ENCODE measurements at regions not wholly inside any gene's neighbourhood (a gene's known extent, or its start where the extent isn't known, plus 50 kb on each side); places are given as distances from the start of the nearest gene placed in this dataset.

DNA sequence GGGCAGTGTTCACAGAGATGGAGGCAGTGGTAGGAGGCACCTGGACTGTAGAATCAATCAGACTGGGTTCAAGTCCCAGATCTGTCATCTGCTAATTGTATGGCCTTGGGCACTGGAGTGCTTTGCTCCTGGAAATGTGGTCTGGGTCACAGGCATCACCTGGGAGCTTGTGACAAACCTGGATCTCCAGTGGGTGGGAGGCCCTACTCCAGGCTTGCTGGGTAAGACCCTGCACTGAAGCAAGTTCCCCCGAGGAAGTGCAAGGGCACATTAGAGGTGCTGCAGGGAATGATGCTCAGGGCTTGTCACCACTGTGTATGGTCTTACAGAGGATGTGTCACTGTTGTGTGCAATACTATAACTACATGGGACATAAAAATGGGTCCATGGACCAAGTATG is 220.5 kb upstream of the ID2 start:
- no peak overlapping the region for H3K4me3 ChIP-seq (ENCODE audit: insufficient read length, low read depth)
- no peaks in the 10 kb centered on the region for H3K27me3 ChIP-seq (ENCODE audit: insufficient read depth, insufficient read length)
- TF ChIP-seq SUZ12 (IDR thresholded peaks at IDR 0.05; ENCODE audit: extremely low read depth, insufficient read depth, insufficient read length) = no peak
- TF ChIP-seq ZNF274 (IDR thresholded peaks at IDR 0.05; ENCODE audit: low read depth, low read length) = no peak
- TF ChIP-seq YY1 (IDR thresholded peaks at IDR 0.05; ENCODE audit: insufficient read depth, insufficient read length) = no peak
- H3K9ac ChIP-seq (ENCODE audit: insufficient read length, low read depth) = no peak overlapping the region
- H3K36me3 ChIP-seq (ENCODE audit: insufficient read depth, insufficient read length, low read length) = no peaks in the 10 kb centered on the region
- H3K9me3 ChIP-seq (ENCODE audit: insufficient read depth, low read length) = no peaks in the 10 kb centered on the region; the same call in 1 of the 2 replicates
- no peak for DNase-seq (ENCODE audit: low read depth, low spot score)
- no peaks in the 10 kb centered on the region for H3K4me1 ChIP-seq (ENCODE audit: insufficient read depth, insufficient read length)

DNA sequence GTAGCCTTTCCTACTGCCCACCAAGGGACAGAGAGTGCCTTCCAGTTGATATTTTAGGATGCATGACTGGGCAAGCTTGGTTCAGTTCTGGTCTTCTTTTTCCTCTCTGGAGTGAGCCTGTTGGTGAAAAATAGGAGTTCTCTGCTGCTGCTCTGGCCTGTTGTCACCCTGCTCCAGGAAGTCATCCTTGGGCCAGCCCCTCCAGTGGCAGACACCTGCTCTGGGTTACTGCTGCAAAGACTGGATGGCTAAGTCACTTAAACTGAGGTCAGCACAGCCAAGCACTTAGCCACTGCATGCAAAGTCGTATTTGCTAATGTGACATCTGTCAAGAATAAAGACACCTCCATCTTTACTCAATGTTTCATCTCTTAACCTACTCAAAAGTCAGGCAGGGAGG is 219.6 kb upstream of the ID2 start:
- TF ChIP-seq YY1 (IDR thresholded peaks at IDR 0.05; ENCODE audit: insufficient read depth, insufficient read length) (no peak), SUZ12 (IDR thresholded peaks at IDR 0.05; ENCODE audit: extremely low read depth, insufficient read depth, insufficient read length) (no peak), ZNF274 (IDR thresholded peaks at IDR 0.05; ENCODE audit: low read depth, low read length) (no peak)
- Histone ChIP-seq H3K4me1 (ENCODE audit: insufficient read depth, insufficient read length) (no peaks in the 10 kb centered on the region), H3K36me3 (ENCODE audit: insufficient read depth, insufficient read length, low read length) (no peaks in the 10 kb centered on the region), H3K27me3 (ENCODE audit: insufficient read depth, insufficient read length) (no peaks in the 10 kb centered on the region), H3K4me3 (ENCODE audit: insufficient read length, low read depth) (no peak overlapping the region), H3K9ac (ENCODE audit: insufficient read length, low read depth) (no peak overlapping the region), H3K9me3 (ENCODE audit: insufficient read depth, low read length) (no peaks in the 10 kb centered on the region)
- no peak for DNase-seq (ENCODE audit: low read depth, low spot score)

DNA sequence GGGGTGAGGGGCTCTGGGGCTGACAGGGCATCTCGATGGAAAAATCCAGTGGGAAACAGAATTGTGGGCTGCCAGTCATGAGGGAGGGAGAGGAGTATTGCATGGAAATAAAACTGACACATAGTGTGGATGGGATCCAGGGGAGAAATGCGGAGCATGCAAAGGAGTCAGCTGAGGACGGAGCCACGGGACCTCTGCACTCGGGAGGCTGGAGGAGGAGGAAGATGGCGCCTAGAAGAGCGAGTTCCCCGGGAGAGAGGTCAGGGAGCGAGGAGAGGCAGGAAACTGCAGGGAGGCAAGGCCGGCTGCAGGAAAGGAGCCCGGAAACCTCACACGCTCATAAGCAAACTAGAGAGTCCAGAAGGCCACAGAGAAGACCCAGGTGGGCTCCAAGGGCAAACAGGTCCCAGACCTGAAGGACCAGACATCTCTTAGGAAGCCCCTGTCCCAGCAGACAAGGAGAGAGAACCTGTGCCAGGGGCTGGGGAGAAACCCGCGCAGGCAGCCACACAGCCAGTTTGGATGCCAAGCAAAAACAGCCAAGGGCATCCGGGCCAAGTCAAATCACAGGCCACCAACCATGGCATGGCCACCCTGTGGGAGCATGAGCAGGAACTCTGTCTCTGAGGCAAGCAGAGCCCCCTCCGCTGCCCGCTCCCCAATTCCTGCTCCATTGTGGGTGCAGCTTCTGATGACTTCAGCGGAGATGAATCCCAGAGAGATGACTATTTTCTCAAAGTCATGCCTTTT is 218.8 kb upstream of the ID2 start:
- Histone ChIP-seq H3K4me3 (ENCODE audit: insufficient read length, low read depth) (no peak overlapping the region), H3K9me3 (ENCODE audit: insufficient read depth, low read length) (no peaks in the 10 kb centered on the region), H3K9ac (ENCODE audit: insufficient read length, low read depth) (no peak overlapping the region), H3K36me3 (ENCODE audit: insufficient read depth, insufficient read length, low read length) (no peaks in the 10 kb centered on the region), H3K4me1 (ENCODE audit: insufficient read depth, insufficient read length) (no peaks in the 10 kb centered on the region), H3K27me3 (ENCODE audit: insufficient read depth, insufficient read length) (no peaks in the 10 kb centered on the region)
- no peak for DNase-seq (ENCODE audit: low read depth, low spot score)
- TF ChIP-seq ZNF274 (IDR thresholded peaks at IDR 0.05; ENCODE audit: low read depth, low read length) = no peak
- no peak for TF ChIP-seq SUZ12 (IDR thresholded peaks at IDR 0.05; ENCODE audit: extremely low read depth, insufficient read depth, insufficient read length)
- no peak for TF ChIP-seq YY1 (IDR thresholded peaks at IDR 0.05; ENCODE audit: insufficient read depth, insufficient read length)

DNA sequence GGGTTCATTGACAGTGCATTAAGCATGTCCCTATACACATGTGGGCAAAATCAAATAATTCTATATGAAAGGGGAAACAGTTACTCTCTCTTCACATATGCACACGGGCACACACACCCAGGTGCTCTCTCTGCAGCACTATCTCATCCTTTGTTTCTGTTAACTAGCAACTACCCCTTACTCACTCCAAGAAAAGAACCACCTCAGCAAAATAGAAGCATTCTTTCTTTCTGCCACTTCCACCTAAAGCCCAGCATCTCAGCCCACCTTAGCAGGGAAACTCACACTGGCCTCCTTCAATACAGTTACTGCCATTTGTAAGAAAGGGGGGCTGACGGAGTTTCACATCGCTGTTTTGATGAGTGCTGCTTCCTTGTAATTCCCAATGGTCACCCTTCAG is 216.3 kb upstream of the ID2 start:
- Histone ChIP-seq H3K9me3 (ENCODE audit: insufficient read depth, low read length) (no peaks in the 10 kb centered on the region), H3K36me3 (ENCODE audit: insufficient read depth, insufficient read length, low read length) (no peaks in the 10 kb centered on the region), H3K9ac (ENCODE audit: insufficient read length, low read depth) (no peak overlapping the region), H3K27me3 (ENCODE audit: insufficient read depth, insufficient read length) (no peaks in the 10 kb centered on the region), H3K4me1 (ENCODE audit: insufficient read depth, insufficient read length) (no peaks in the 10 kb centered on the region), H3K4me3 (ENCODE audit: insufficient read length, low read depth) (no peak overlapping the region)
- no peak for DNase-seq (ENCODE audit: low read depth, low spot score)
- TF ChIP-seq ZNF274 (IDR thresholded peaks at IDR 0.05; ENCODE audit: low read depth, low read length) = no peak
- TF ChIP-seq YY1 (IDR thresholded peaks at IDR 0.05; ENCODE audit: insufficient read depth, insufficient read length) = no peak
- TF ChIP-seq SUZ12 (IDR thresholded peaks at IDR 0.05; ENCODE audit: extremely low read depth, insufficient read depth, insufficient read length) = no peak

DNA sequence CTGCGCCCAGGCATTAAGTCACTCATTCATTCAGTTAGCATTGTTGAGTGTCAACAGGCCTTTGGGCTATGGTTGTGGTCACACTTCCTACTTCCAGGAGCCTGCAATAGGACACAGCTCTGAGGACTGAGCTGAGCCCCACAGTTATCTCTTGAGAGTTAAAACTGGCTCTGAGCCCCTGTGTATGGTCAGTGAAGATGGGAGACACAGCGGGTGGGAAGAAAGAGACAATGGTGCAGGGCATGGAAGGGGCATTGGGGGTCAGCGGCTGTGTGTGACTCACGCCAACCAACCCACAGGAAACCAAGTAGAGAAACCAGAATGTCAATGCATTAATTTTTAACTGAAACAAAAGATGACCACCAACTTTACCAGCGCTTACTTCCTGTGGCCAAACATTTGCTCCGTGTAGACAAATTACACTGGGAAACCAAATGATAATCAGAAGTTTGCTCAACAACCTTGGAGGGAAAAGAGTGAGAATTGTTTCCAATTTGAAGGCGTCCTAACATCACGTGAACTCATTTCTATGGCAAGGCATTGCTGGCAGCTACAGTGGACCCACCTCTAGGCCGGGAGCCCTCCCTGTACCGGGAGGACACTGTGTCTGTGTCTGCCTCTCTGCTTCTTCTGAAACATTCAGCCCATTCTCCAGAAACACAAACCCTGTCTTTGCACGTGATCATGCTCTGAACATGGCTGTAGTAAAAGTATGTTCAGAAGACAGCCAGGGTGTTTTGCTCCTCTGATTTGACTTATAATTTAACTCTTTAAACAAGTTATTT is 212.0 kb upstream of the ID2 start:
- H3K4me3 ChIP-seq (ENCODE audit: insufficient read length, low read depth) = no peak overlapping the region
- H3K36me3 ChIP-seq (ENCODE audit: insufficient read depth, insufficient read length, low read length) = no peaks in the 10 kb centered on the region
- H3K4me1 ChIP-seq (ENCODE audit: insufficient read depth, insufficient read length) = no peaks in the 10 kb centered on the region
- TF ChIP-seq SUZ12 (IDR thresholded peaks at IDR 0.05; ENCODE audit: extremely low read depth, insufficient read depth, insufficient read length) (no peak), ZNF274 (IDR thresholded peaks at IDR 0.05; ENCODE audit: low read depth, low read length) (no peak), YY1 (IDR thresholded peaks at IDR 0.05; ENCODE audit: insufficient read depth, insufficient read length) (no peak)
- H3K9ac ChIP-seq (ENCODE audit: insufficient read length, low read depth) = no peak overlapping the region
- no peak for DNase-seq (ENCODE audit: low read depth, low spot score)
- H3K27me3 ChIP-seq (ENCODE audit: insufficient read depth, insufficient read length) = no peaks in the 10 kb centered on the region
- no peaks in the 10 kb centered on the region for H3K9me3 ChIP-seq (ENCODE audit: insufficient read depth, low read length)

DNA sequence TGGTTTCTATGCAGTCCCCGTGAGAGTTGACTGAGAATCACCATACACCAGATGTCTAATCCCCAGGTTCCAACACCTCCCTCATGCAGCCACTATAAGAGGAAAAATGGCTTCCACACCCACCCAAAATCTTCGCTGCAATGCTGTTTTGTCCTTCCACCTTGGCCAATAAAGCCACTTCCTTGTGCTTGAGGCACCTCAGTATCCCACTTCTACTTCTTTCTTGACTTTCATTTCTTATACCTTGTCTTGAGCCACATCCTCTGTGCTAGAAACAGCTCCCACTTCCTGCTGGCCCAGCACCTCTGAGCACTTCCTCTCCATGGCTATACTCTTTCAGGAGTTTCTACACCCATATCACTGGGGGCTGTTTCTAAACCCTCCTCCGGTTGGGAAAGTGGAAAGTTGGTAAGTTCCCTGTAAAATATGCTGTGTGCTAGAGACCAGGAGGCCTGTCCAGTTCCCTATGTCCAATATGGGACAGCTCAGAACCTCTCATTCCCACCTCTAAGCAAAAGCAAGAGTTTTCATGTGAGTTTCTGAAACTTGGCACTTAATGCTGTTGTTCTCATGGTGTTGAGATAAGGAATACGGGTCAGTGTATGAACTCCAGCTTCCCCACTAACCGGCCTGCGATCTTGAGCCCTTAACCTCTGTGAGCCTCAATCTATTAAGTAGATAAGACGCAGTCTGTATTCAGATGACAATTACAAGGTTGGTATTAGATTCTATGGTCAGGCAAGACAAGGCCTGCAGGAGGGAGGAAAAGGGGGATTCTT is 209.1 kb upstream of the ID2 start:
- Histone ChIP-seq H3K9me3 (ENCODE audit: insufficient read depth, low read length) (no peaks in the 10 kb centered on the region), H3K36me3 (ENCODE audit: insufficient read depth, insufficient read length, low read length) (no peaks in the 10 kb centered on the region), H3K4me3 (ENCODE audit: insufficient read length, low read depth) (no peak overlapping the region), H3K4me1 (ENCODE audit: insufficient read depth, insufficient read length) (no peaks in the 10 kb centered on the region), H3K9ac (ENCODE audit: insufficient read length, low read depth) (no peak overlapping the region), H3K27me3 (ENCODE audit: insufficient read depth, insufficient read length) (no peaks in the 10 kb centered on the region)
- no peak for TF ChIP-seq ZNF274 (IDR thresholded peaks at IDR 0.05; ENCODE audit: low read depth, low read length)
- no peak for TF ChIP-seq SUZ12 (IDR thresholded peaks at IDR 0.05; ENCODE audit: extremely low read depth, insufficient read depth, insufficient read length)
- TF ChIP-seq YY1 (IDR thresholded peaks at IDR 0.05; ENCODE audit: insufficient read depth, insufficient read length) = no peak
- DNase-seq (ENCODE audit: low read depth, low spot score) = no peak

All from NT2/D1 (cell line).